ENCODE measurements at regions not wholly inside any gene's neighbourhood (a gene's known extent, or its start where the extent isn't known, plus 50 kb on each side); places are given as distances from the start of the nearest gene placed in this dataset.

GRCh38 chr4:182091128-182091527 lies 152.1 kb upstream of the TENM3 start:
- DNase-seq (ENCODE audit: low read depth): no peak

- DNase-seq (ENCODE audit: low read depth): no peak
Observed at GRCh38 chr4:182093431-182093831, 149.8 kb upstream of the TENM3 start.

- DNase-seq (ENCODE audit: low read depth): no peak
Observed at GRCh38 chr4:182093935-182094334, 149.3 kb upstream of the TENM3 start.

- DNase-seq (ENCODE audit: low read depth): no peak
Observed at GRCh38 chr4:182101618-182102017, 141.6 kb upstream of the TENM3 start.

- DNase-seq (ENCODE audit: low read depth): no peak
Observed at GRCh38 chr4:182102576-182102975, 140.6 kb upstream of the TENM3 start.

GRCh38 chr4:182103614-182104319 lies 139.4 kb upstream of the TENM3 start:
- DNase-seq (ENCODE audit: low read depth): no peak

GRCh38 chr4:182105416-182105815 lies 137.8 kb upstream of the TENM3 start:
- no peak for DNase-seq (ENCODE audit: low read depth)

GRCh38 chr4:182107931-182108330 lies 135.3 kb upstream of the TENM3 start:
- no peak for DNase-seq (ENCODE audit: low read depth)

GRCh38 chr4:182111586-182111985 lies 131.6 kb upstream of the TENM3 start:
- no peak for DNase-seq (ENCODE audit: low read depth)

- peak; percentile 21 for DNase-seq (ENCODE audit: low read depth)
Observed at GRCh38 chr4:182113779-182114178, 129.4 kb upstream of the TENM3 start.

- DNase-seq (ENCODE audit: low read depth): no peak
Observed at GRCh38 chr4:182124359-182124758, 118.8 kb upstream of the TENM3 start.

- DNase-seq (ENCODE audit: low read depth): no peak
Observed at GRCh38 chr4:182126096-182126495, 117.1 kb upstream of the TENM3 start.

- DNase-seq (ENCODE audit: low read depth): no peak
Observed at GRCh38 chr4:182126603-182127002, 116.6 kb upstream of the TENM3 start.

- no peak for DNase-seq (ENCODE audit: low read depth)
Observed at GRCh38 chr4:182133033-182133432, 110.2 kb upstream of the TENM3 start.

GRCh38 chr4:182134261-182134660 lies 108.9 kb upstream of the TENM3 start:
- no peak for DNase-seq (ENCODE audit: low read depth)

GRCh38 chr4:182136201-182136600 lies 107.0 kb upstream of the TENM3 start:
- DNase-seq (ENCODE audit: low read depth): no peak

- DNase-seq (ENCODE audit: low read depth): no peak
Observed at GRCh38 chr4:182137343-182137742, 105.9 kb upstream of the TENM3 start.

- DNase-seq (ENCODE audit: low read depth): no peak
Observed at GRCh38 chr4:182139491-182139890, 103.7 kb upstream of the TENM3 start.

- DNase-seq (ENCODE audit: low read depth): no peak
Observed at GRCh38 chr4:182140547-182140946, 102.7 kb upstream of the TENM3 start.

GRCh38 chr4:182141061-182141460 lies 102.1 kb upstream of the TENM3 start:
- no peak for DNase-seq (ENCODE audit: low read depth)

GRCh38 chr4:182142176-182143085 lies 100.8 kb upstream of the TENM3 start:
- DNase-seq (ENCODE audit: low read depth): peak; percentile 27

- DNase-seq (ENCODE audit: low read depth): no peak
Observed at GRCh38 chr4:182143086-182143821, 99.9 kb upstream of the TENM3 start.

Data from stromal cell of bone marrow (primary cell).